ENCODE measurements at regions not wholly inside any gene's neighbourhood (a gene's known extent, or its start where the extent isn't known, plus 50 kb on each side); places are given as distances from the start of the nearest gene placed in this dataset.

DNA sequence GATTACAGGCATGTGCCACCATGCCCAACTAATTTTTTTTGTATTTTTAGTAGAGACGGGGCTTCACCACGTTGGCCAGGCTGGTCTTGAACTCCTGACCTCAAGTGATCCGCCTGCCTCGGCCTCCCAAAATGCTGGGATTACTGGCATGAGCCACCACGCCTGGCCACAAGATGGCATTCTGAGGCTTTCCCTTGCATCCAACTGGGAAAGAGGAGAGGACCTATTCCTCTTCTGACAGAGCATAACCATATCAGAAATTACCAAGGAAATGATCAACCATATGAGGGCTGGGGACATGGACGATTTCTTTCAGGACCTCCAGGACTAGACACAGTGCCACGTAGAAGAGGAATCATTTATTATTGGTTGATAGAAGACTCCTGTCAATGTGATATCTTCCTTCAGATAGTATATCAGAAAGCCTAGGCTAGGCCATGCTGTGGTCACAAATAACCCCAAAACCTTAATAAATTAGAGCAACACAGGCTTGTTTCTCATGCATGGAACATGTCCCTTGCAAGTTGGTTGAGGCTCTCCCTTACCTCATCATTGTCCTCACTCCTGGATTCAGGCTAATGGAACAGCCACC is 372.3 kb upstream of the IL12A start:
- Histone ChIP-seq H3K9me3 (ENCODE audit: low read depth) (no peaks in the 10 kb centered on the region), H3K9ac (no peak overlapping the region), H3K27me3 (no peaks in the 10 kb centered on the region), H3K27ac (no peak overlapping the region), H3K36me3 (no peaks in the 10 kb centered on the region), H3K79me2 (ENCODE audit: low read depth) (no peaks in the 10 kb centered on the region), H3K4me1 (peaks cover 26% of the 10 kb centered on the region), H4K20me1 (ENCODE audit: low read depth) (no peaks in the 10 kb centered on the region), H2AFZ (replicated peaks) (no peak overlapping the region), H3K4me2 (no peak overlapping the region), H3K4me3 (no peak overlapping the region), H3F3A (ENCODE audit: low read depth) (peaks cover 19% of the 10 kb centered on the region)
- Mint-ChIP-seq H3K27me3 (ENCODE audit: insufficient read depth, low read depth) (no peaks in the 10 kb centered on the region), H3K4me3 (no peak overlapping the region), H3K27ac (no peak overlapping the region), H3K4me1 (peaks cover 36% of the 10 kb centered on the region), H3K9me3 (peaks cover 3% of the 10 kb centered on the region), H3K36me3 (no peaks in the 10 kb centered on the region)
- DNase-seq (ENCODE audit: low spot score), result peak; percentile 40
- TF ChIP-seq EZH2phosphoT487 (IDR thresholded peaks at IDR 0.05) (no peak), EZH2 (IDR thresholded peaks at IDR 0.05) (no peak), CTCF (IDR thresholded peaks at IDR 0.05) (peak; percentile 72)

- H3K4me2 ChIP-seq, result peak overlapping the region; percentile 56
- H3K36me3 ChIP-seq, result no peaks in the 10 kb centered on the region
- Mint-ChIP-seq H3K27ac (peak overlapping the region; percentile 54), H3K4me1 (peaks cover 38% of the 10 kb centered on the region), H3K27me3 (ENCODE audit: insufficient read depth, low read depth) (no peaks in the 10 kb centered on the region), H3K4me3 (peak overlapping the region; percentile 25), H3K36me3 (no peaks in the 10 kb centered on the region), H3K9me3 (peaks cover 3% of the 10 kb centered on the region)
- no peak overlapping the region for H3K4me3 ChIP-seq
- H2AFZ ChIP-seq (replicated peaks), result no peak overlapping the region
- peak overlapping the region; percentile 20 for H3K27ac ChIP-seq
- TF ChIP-seq EZH2 (IDR thresholded peaks at IDR 0.05), result no peak
- no peak for TF ChIP-seq CTCF (IDR thresholded peaks at IDR 0.05)
- TF ChIP-seq EZH2phosphoT487 (IDR thresholded peaks at IDR 0.05), result no peak
- no peaks in the 10 kb centered on the region for H3K27me3 ChIP-seq
- DNase-seq (ENCODE audit: low spot score), result peak; percentile 86
- no peaks in the 10 kb centered on the region for H4K20me1 ChIP-seq (ENCODE audit: low read depth)
- peaks cover 26% of the 10 kb centered on the region for H3K4me1 ChIP-seq
- H3F3A ChIP-seq (ENCODE audit: low read depth), result peaks cover 19% of the 10 kb centered on the region
- no peaks in the 10 kb centered on the region for H3K79me2 ChIP-seq (ENCODE audit: low read depth)
- H3K9ac ChIP-seq, result no peak overlapping the region
- no peaks in the 10 kb centered on the region for H3K9me3 ChIP-seq (ENCODE audit: low read depth)
Observed at GRCh38 chr3:159619341-159619885, 369.2 kb upstream of the IL12A start.

GRCh38 chr3:159620281-159620680 is 368.4 kb upstream of the IL12A start:
- no peak overlapping the region for H3K4me2 ChIP-seq
- H3K9me3 Mint-ChIP-seq, result peaks cover 3% of the 10 kb centered on the region

More at GRCh38 chr3:159620281-159620680, 368.4 kb upstream of the IL12A start:
- Histone ChIP-seq H3K27ac (no peak overlapping the region), H2AFZ (replicated peaks) (no peak overlapping the region), H3K79me2 (ENCODE audit: low read depth) (no peaks in the 10 kb centered on the region), H3F3A (ENCODE audit: low read depth) (peaks cover 19% of the 10 kb centered on the region), H4K20me1 (ENCODE audit: low read depth) (no peaks in the 10 kb centered on the region), H3K4me3 (no peak overlapping the region), H3K36me3 (no peaks in the 10 kb centered on the region), H3K4me1 (peaks cover 26% of the 10 kb centered on the region), H3K9me3 (ENCODE audit: low read depth) (no peaks in the 10 kb centered on the region), H3K27me3 (no peaks in the 10 kb centered on the region), H3K9ac (no peak overlapping the region)
- no peak for DNase-seq (ENCODE audit: low spot score)
- TF ChIP-seq EZH2 (IDR thresholded peaks at IDR 0.05) (no peak), CTCF (IDR thresholded peaks at IDR 0.05) (no peak), EZH2phosphoT487 (IDR thresholded peaks at IDR 0.05) (no peak)
- Mint-ChIP-seq H3K27me3 (ENCODE audit: insufficient read depth, low read depth) (peaks cover 3% of the 10 kb centered on the region), H3K36me3 (no peaks in the 10 kb centered on the region), H3K4me1 (peaks cover 38% of the 10 kb centered on the region), H3K4me3 (no peak overlapping the region), H3K27ac (no peak overlapping the region)
